HEK293T (cell line): ENCODE measurements at regions not wholly inside any gene's neighbourhood (a gene's known extent, or its start where the extent isn't known, plus 50 kb on each side); places are given as distances from the start of the nearest gene placed in this dataset.

ENCODE experiments used
- BHLHE40 ChIP-seq: fragments of 450-650 bp; IDR thresholded peaks from 2 replicates; pipeline ENCODE4 v1.6.1; 2016; ENCODE audit warnings: mild to moderate bottlenecking, moderate library complexity, borderline replicate concordance
- FOXA1 ChIP-seq: fragments of 450-650 bp; IDR thresholded peaks from 2 replicates; pipeline ENCODE4 v1.6.1; 2016; ENCODE audit warnings: mild to moderate bottlenecking
- FOXK2 ChIP-seq: fragments of 450-650 bp; IDR thresholded peaks from 2 replicates; pipeline ENCODE4 v1.6.1; 2016; ENCODE audit warnings: mild to moderate bottlenecking
- L3MBTL2 ChIP-seq: fragments of 450-650 bp; conservative IDR thresholded peaks from 2 replicates; pipeline ENCODE4 v1.6.1; 2016; ENCODE audit warnings: mild to moderate bottlenecking
- LEF1 ChIP-seq: fragments of 450-650 bp; IDR thresholded peaks from 2 replicates; pipeline ENCODE4 v1.6.1; 2017; ENCODE audit warnings: mild to moderate bottlenecking, borderline replicate concordance
- SP1 ChIP-seq: fragments of 450-650 bp; IDR thresholded peaks from 2 replicates; pipeline ENCODE4 v1.6.1; 2017
- SUZ12 ChIP-seq: fragments of 450-650 bp; IDR thresholded peaks from 2 replicates; pipeline ENCODE4 v1.6.1; 2016; ENCODE audit warnings: mild to moderate bottlenecking
- TARDBP ChIP-seq: fragments of 450-650 bp; IDR thresholded peaks from 2 replicates; pipeline ENCODE4 v1.6.1; 2016
- ZNF384 ChIP-seq: fragments of 450-650 bp; IDR thresholded peaks from 2 replicates; pipeline ENCODE4 v1.6.1; 2016

- TF ChIP-seq SUZ12 = no peak
- no peak for TF ChIP-seq L3MBTL2
- no peak for TF ChIP-seq ZNF384
- no peak for TF ChIP-seq SP1
- no peak for TF ChIP-seq FOXK2
- no peak for TF ChIP-seq BHLHE40
- no peak for TF ChIP-seq TARDBP
- TF ChIP-seq FOXA1 = no peak
- TF ChIP-seq LEF1 = no peak
Measured at GRCh38 chr2:164080486-164080885, 344.7 kb upstream of the FIGN start.
